Omental fat pad (tissue), 3 donors: ENCODE measurements at regions not wholly inside any gene's neighbourhood (a gene's known extent, or its start where the extent isn't known, plus 50 kb on each side); places are given as distances from the start of the nearest gene placed in this dataset.

Experiments used
- ATAC-seq: fragments of 150-250 bp; one replicate; pipeline ENCODE4 v1.9.1; 2016; ENCODE audit warnings: mild to moderate bottlenecking, moderate library complexity; ENCODE audit not compliant: low FRiP score
- DNase-seq: peaks from one replicate; pipeline ENCODE4 v3.0.0-alpha.2; 2019; ENCODE audit warnings: low spot score
- TF ChIP-seq, protein P1 (sequence below), 3 donors: fragments of 450-650 bp; IDR thresholded peaks; one replicate each; pipeline ENCODE4 v1.5.1; 2016 to 2017; ENCODE audit warnings: antibody characterized with exemption in 3 of 3, mild to moderate bottlenecking in 3 of 3, moderate library complexity in 2 of 3

DNA sequence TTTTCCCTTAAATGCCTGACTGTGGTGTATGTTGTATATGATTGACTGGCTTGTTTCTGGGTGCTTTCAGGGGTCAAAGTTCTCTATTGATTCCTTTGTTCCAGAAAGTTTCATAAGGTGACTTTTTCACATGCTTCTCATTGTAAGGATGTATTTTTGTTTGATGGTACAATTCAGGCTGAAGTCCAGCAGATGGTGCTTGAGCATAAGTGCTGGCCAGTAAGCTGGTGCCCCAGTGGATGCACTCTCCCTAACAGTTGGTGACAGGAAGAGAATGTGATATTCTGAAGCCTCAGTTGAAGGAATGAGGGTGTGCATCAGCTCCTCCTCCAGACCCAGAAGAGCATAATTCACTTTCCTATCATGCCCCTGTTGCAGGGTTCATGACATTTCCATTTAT lies 1941.6 kb upstream of the PRR20A start:
- no peak for ATAC-seq

DNA sequence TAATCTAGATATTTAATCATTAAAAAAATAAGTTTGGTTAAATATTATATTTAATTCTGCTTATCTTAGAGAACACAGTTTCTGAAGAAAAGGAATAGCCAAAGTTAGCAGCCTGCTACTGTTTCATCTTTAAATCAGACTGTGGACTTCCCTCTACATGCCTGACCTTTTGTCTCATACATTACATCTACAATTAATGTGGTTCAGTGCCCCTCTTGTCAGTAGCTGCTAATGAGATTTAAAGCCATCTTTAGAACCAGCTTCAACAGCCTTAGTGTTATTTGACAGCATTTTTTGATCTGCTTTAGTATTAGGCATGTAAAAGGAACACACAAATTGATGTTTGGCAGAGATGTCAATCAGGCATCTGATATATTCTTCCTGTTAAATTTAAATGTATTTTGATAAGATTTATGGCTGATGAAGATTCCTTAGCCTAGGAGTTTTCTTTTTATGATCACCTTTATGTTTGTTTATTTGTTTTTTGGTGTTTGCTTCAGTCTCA lies 1925.8 kb upstream of the PRR20A start:
- DNase-seq = no peak
- TF ChIP-seq, protein P1, sequence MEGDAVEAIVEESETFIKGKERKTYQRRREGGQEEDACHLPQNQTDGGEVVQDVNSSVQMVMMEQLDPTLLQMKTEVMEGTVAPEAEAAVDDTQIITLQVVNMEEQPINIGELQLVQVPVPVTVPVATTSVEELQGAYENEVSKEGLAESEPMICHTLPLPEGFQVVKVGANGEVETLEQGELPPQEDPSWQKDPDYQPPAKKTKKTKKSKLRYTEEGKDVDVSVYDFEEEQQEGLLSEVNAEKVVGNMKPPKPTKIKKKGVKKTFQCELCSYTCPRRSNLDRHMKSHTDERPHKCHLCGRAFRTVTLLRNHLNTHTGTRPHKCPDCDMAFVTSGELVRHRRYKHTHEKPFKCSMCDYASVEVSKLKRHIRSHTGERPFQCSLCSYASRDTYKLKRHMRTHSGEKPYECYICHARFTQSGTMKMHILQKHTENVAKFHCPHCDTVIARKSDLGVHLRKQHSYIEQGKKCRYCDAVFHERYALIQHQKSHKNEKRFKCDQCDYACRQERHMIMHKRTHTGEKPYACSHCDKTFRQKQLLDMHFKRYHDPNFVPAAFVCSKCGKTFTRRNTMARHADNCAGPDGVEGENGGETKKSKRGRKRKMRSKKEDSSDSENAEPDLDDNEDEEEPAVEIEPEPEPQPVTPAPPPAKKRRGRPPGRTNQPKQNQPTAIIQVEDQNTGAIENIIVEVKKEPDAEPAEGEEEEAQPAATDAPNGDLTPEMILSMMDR (IDR thresholded peaks at IDR 0.05) = no peak
- no peak for ATAC-seq

More for the DNA sequence above, 1941.6 kb upstream of the PRR20A start:
- TF ChIP-seq, protein P1 (IDR thresholded peaks at IDR 0.05) = no peak
- no peak for DNase-seq

DNA sequence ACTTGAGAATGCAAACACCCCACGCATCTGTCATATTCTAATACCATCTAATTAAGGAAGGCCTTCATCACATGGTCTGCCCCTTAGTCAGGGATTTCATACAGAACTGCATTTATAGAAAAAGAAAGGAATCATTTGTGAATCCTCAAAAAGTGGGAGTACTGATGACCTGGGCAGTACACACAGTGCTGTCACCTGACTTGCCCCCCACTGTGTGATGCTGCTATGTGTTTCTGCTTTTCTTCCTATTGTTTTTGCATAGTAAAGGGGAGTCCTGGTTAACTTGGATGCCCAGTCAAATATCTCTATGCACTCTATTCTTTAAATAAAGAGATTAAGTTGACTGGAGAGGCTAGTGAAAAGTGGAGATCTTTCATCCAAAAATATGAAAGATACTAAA lies 1921.2 kb upstream of the PRR20A start:
- TF ChIP-seq, protein P1 (IDR thresholded peaks at IDR 0.05) = no peak
- no peak for ATAC-seq
- no peak for DNase-seq

DNA sequence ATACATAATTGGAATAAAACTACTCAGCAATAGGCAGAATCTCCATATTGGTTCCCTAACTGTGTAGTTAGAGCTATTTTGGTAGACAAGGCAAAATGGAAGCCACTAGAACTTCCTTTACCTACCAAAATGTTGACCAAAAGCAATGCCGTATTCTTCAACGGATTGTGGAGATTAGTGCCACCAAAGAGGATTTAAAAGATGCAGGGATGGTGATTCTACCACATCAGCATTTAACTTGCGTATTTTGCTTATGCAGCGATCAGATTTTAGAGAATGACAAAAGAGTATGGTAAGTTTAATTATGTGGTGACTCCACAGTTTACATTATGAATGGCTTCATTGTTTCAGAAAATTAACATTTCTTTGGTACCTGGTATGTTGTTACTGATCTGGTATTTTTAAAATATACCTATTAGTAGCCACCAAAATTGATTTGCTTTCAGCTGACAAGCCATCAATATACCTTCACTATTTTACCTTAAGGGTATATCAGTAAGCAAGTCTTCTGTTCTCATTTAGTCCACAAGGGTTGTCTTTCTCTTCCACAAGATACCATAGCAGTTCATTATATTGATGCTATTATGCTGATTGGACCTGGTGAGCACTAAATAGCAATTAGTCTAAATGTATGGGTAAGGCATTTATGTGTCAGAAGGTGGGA lies 1910.7 kb upstream of the PRR20A start:
- ATAC-seq (no peak), DNase-seq (no peak)
- TF ChIP-seq, protein P1 (IDR thresholded peaks at IDR 0.05) = no peak

DNA sequence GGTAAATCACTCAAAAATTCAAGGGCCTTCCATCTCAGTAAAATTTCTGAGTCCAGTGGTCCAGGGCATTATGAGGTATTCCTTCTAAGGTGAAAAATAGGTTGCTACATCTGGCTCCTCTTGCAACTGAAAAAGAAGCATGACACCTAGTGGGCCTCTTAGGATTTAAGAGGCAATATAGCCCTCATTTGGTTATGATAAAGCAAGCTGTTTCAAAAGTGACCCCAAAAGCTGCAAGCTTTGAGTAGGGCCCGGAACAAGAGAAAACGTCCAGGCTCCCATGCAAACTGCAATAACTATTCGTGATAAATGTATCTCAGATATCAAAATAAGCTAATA lies 1910.2 kb upstream of the PRR20A start:
- TF ChIP-seq, protein P1 (IDR thresholded peaks at IDR 0.05) = no peak
- no peak for DNase-seq
- ATAC-seq = no peak

DNA sequence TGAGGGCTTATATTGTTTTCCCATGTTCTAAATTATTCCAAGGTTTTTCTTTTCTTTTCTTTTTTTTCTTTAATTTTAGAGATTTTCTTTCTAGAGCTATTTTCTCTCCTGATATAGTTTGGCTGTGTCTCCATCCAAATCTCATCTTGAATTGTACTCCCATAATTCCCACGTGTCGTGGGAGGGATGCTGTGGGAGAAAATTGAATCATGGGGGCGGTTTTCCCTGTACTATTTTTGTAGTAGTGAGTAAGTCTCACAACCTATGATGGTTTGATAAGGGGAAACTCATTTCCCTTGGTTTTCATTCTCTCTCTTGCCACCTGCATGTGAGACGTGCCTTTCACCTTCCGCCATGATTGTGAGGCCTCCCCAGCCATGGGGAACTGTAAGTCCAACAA lies 1906.4 kb upstream of the PRR20A start:
- DNase-seq (no peak), ATAC-seq (no peak)
- TF ChIP-seq, protein P1 (IDR thresholded peaks at IDR 0.05) = no peak

DNA sequence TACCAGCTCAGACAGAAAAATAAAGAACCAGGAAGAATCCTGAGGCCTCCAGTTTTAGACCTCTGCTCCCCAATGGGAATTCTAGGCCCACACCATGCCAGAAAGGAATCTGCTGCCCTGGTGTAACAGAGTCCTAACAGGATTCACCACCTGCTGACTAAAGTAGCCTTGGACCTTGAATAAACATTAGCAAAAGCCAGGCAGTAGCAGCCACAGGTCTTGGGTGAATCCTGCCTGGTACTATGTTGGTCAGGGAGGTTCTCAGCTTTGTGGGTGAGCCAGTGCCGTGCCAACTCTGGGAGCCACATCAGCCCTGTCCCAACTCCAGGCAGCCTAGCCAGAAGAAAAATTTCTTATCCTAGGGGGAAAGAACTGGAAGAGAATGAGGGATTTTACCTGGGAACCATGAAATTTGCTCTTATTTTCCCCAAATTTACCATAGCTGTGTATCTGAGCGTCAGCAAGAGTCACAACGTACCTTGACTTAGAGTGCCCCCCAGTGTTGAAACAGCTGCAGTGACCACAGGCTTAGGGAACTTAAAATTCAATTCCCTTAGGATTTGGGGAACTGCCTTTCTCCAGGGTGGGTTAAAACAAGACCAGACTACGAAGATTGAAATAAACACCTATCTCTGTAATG lies 1895.6 kb upstream of the PRR20A start:
- TF ChIP-seq, protein P1 (IDR thresholded peaks at IDR 0.05) = no peak
- ATAC-seq (no peak), DNase-seq (no peak)
